Endodermal cell (in vitro differentiated cells): ENCODE measurements at regions not wholly inside any gene's neighbourhood (a gene's known extent, or its start where the extent isn't known, plus 50 kb on each side); places are given as distances from the start of the nearest gene placed in this dataset.

Source experiments
- DNase-seq: peaks from one replicate; pipeline ENCODE4 v3.0.0-alpha.2; 2017
- H3K27ac ChIP-seq: 2 replicates; pipeline ENCODE4 v1.5.1; 2013; ENCODE audit warnings: mild to moderate bottlenecking, low read depth, low read length, moderate library complexity
- H3K27me3 ChIP-seq: 2 replicates; pipeline ENCODE4 v1.6.1; 2013; ENCODE audit warnings: mild to moderate bottlenecking, low read length, moderate library complexity; ENCODE audit not compliant: insufficient read depth, control insufficient read depth, poor library complexity, severe bottlenecking
- H3K36me3 ChIP-seq: 2 replicates; pipeline ENCODE4 v1.7.0; 2013; ENCODE audit warnings: mild to moderate bottlenecking, low read length, moderate library complexity; ENCODE audit not compliant: control insufficient read depth, insufficient read depth
- H3K4me1 ChIP-seq: one replicate; pipeline ENCODE4 v1.7.0; 2013; ENCODE audit warnings: low read length; ENCODE audit not compliant: control insufficient read depth, insufficient read depth
- H3K4me3 ChIP-seq: 2 replicates; pipeline ENCODE4 v1.5.1; 2013; ENCODE audit warnings: mild to moderate bottlenecking, low read length, moderate library complexity
- H3K9ac ChIP-seq: 2 replicates; pipeline ENCODE4 v1.6.1; 2013; ENCODE audit warnings: mild to moderate bottlenecking, low read length, moderate library complexity; ENCODE audit not compliant: poor library complexity, severe bottlenecking; ENCODE audit errors: extremely low read depth
- H3K9me3 ChIP-seq: 2 replicates; pipeline ENCODE4 v1.6.1; 2013; ENCODE audit warnings: mild to moderate bottlenecking, low read length, moderate library complexity; ENCODE audit not compliant: control insufficient read depth
- H3K27ac Mint-ChIP-seq: 2 replicates; pipeline ENCODE4 v1.8.0; 2020; ENCODE audit warnings: mixed read lengths
- H3K27me3 Mint-ChIP-seq: 2 replicates; pipeline ENCODE4 v1.8.0; 2021; ENCODE audit warnings: mild to moderate bottlenecking, mixed read lengths; ENCODE audit not compliant: insufficient read depth
- H3K36me3 Mint-ChIP-seq: 2 replicates; pipeline ENCODE4 v1.8.0; 2020; ENCODE audit warnings: low read depth, mixed read lengths
- H3K4me1 Mint-ChIP-seq: 2 replicates; pipeline ENCODE4 v1.8.0; 2020; ENCODE audit warnings: mixed read lengths
- H3K4me3 Mint-ChIP-seq: 2 replicates; pipeline ENCODE4 v1.8.0; 2020; ENCODE audit warnings: mild to moderate bottlenecking, moderate library complexity, mixed read lengths
- H3K9me3 Mint-ChIP-seq: 2 replicates; pipeline ENCODE4 v1.8.0; 2020; ENCODE audit warnings: mild to moderate bottlenecking, mixed read lengths
- CTCF ChIP-seq: fragments of 200-600 bp; sonication (generic); conservative IDR thresholded peaks from 2 replicates; pipeline ENCODE4 v1.5.0; 2021; ENCODE audit warnings: antibody characterized with exemption, mild to moderate bottlenecking
- WGBS, 2 experiments: methylation state at CpG; one replicate each; pipeline versions ENCODE4 v1.1.5 to v1.1.7; 2013; ENCODE audit warnings: missing lambda C conversion rate in 2 of 2, mixed read lengths in 1 of 2; ENCODE audit not compliant: insufficient coverage in 1 of 2, insufficient read length in 1 of 2; 5-methylcytosine and 5-hydroxymethylcytosine counted together

- no peak for TF ChIP-seq CTCF
- no peak overlapping the region for H3K27ac ChIP-seq
- Mint-ChIP-seq H3K4me3 (no peak overlapping the region), H3K36me3 (no peaks in the 10 kb centered on the region), H3K27me3 (no peaks in the 10 kb centered on the region), H3K27ac (no peak overlapping the region), H3K9me3 (peaks cover 3% of the 10 kb centered on the region), H3K4me1 (no peaks in the 10 kb centered on the region)
- no peak for DNase-seq
- no peaks in the 10 kb centered on the region for H3K4me1 ChIP-seq
- no peaks in the 10 kb centered on the region for H3K36me3 ChIP-seq
- H3K9ac ChIP-seq, result no peak overlapping the region
- no peaks in the 10 kb centered on the region for H3K27me3 ChIP-seq
- WGBS, 2 experiments, result 91 to 94% methylated on average over 8 to 9 of the region's 10 CpGs
- H3K9me3 ChIP-seq, result no peaks in the 10 kb centered on the region
- H3K4me3 ChIP-seq, result no peak overlapping the region
These were observed 123.7 kb upstream of the FAM3C start for GRCh38 chr7:121519548-121520521.

GRCh38 chr7:121517591-121517990 lies 121.5 kb upstream of the FAM3C start:
- Mint-ChIP-seq H3K27ac (no peak overlapping the region), H3K4me1 (no peaks in the 10 kb centered on the region), H3K4me3 (no peak overlapping the region), H3K27me3 (no peaks in the 10 kb centered on the region), H3K36me3 (no peaks in the 10 kb centered on the region), H3K9me3 (peaks cover 3% of the 10 kb centered on the region)
- WGBS, 2 experiments, result 88 to 100% methylated on average over 1 to 2 of the region's 2 CpGs
- Histone ChIP-seq H3K4me1 (no peaks in the 10 kb centered on the region), H3K27ac (no peak overlapping the region), H3K27me3 (no peaks in the 10 kb centered on the region), H3K9me3 (peaks cover under 1% of the 10 kb centered on the region), H3K36me3 (no peaks in the 10 kb centered on the region), H3K4me3 (no peak overlapping the region), H3K9ac (no peak overlapping the region)
- no peak for TF ChIP-seq CTCF
- DNase-seq, result no peak

GRCh38 chr7:121516821-121517220 lies 120.7 kb upstream of the FAM3C start:
- Histone ChIP-seq H3K27ac (no peak overlapping the region), H3K36me3 (no peaks in the 10 kb centered on the region), H3K9me3 (peaks cover 9% of the 10 kb centered on the region), H3K4me1 (no peaks in the 10 kb centered on the region), H3K9ac (no peak overlapping the region), H3K27me3 (no peaks in the 10 kb centered on the region), H3K4me3 (no peak overlapping the region)
- no peaks in the 10 kb centered on the region for H3K36me3 Mint-ChIP-seq
- no peak overlapping the region for H3K4me3 Mint-ChIP-seq
- DNase-seq, result no peak
- no peaks in the 10 kb centered on the region for H3K4me1 Mint-ChIP-seq
- peaks cover 8% of the 10 kb centered on the region for H3K9me3 Mint-ChIP-seq
- no peaks in the 10 kb centered on the region for H3K27me3 Mint-ChIP-seq
- WGBS, 2 experiments, result 80 to 95% methylated on average over 1 of the region's 1 CpG
- H3K27ac Mint-ChIP-seq, result no peak overlapping the region
- no peak for TF ChIP-seq CTCF
